SK-N-SH treated with all-trans-retinoic acid at 6 μM for 48 hours (cell line): ENCODE measurements at regions not wholly inside any gene's neighbourhood (a gene's known extent, or its start where the extent isn't known, plus 50 kb on each side); places are given as distances from the start of the nearest gene placed in this dataset.

Source experiments
- ATAC-seq: fragments of 200-7000 bp; cut with Tn5 transposase; 3 replicates; pipeline ENCODE4 v1.9.1; 2020; ENCODE audit warnings: mild to moderate bottlenecking, moderate library complexity
- BACH2 ChIP-seq: fragments of 250-450 bp; sonication (Bioruptor Pico); IDR thresholded peaks from 2 replicates; pipeline ENCODE4 v1.9.0; 2021; ENCODE audit warnings: mild to moderate bottlenecking, borderline replicate concordance
- CREB5 ChIP-seq: fragments of 250-450 bp; sonication (Bioruptor Pico); IDR thresholded peaks from 2 replicates; pipeline ENCODE4 v1.5.1; 2020; ENCODE audit warnings: low read depth, mild to moderate bottlenecking, moderate library complexity
- CSDC2 ChIP-seq: fragments of 250-450 bp; sonication (Bioruptor Pico); IDR thresholded peaks from 2 replicates; pipeline ENCODE4 v1.5.0; 2020; ENCODE audit warnings: mild to moderate bottlenecking, moderate library complexity
- CSRNP3 ChIP-seq: fragments of 250-450 bp; sonication (Bioruptor Pico); IDR thresholded peaks from 2 replicates; pipeline ENCODE4 v1.5.1; 2021; ENCODE audit warnings: mild to moderate bottlenecking, moderate library complexity
- ESRRG ChIP-seq: fragments of 250-450 bp; sonication (Bioruptor Pico); IDR thresholded peaks from 2 replicates; pipeline ENCODE4 v1.6.1; 2021; ENCODE audit warnings: mild to moderate bottlenecking
- GLIS3 ChIP-seq: fragments of 250-450 bp; sonication (Bioruptor Pico); IDR thresholded peaks from 2 replicates; pipeline ENCODE4 v1.5.0; 2020; ENCODE audit warnings: mild to moderate bottlenecking, moderate library complexity
- ISL1 ChIP-seq: fragments of 250-450 bp; sonication (Bioruptor Pico); IDR thresholded peaks from 2 replicates; pipeline ENCODE4 v2.1.2; 2022; ENCODE audit warnings: mild to moderate bottlenecking, moderate library complexity
- OSR1 ChIP-seq: fragments of 250-450 bp; sonication (Bioruptor Pico); IDR thresholded peaks from 2 replicates; pipeline ENCODE4 v1.8.0; 2022; ENCODE audit warnings: moderate library complexity, mild to moderate bottlenecking, inconsistent platforms
- PATZ1 ChIP-seq: fragments of 250-450 bp; sonication (Bioruptor Pico); IDR thresholded peaks from 2 replicates; pipeline ENCODE4 v1.8.0; 2020; ENCODE audit warnings: mild to moderate bottlenecking, moderate library complexity, borderline replicate concordance
- POU6F1 ChIP-seq: fragments of 250-450 bp; sonication (Bioruptor Pico); IDR thresholded peaks from 2 replicates; pipeline ENCODE4 v1.8.0; 2021; ENCODE audit warnings: low read depth, mild to moderate bottlenecking, moderate library complexity, borderline replicate concordance
- PPARA ChIP-seq: fragments of 250-450 bp; sonication (Bioruptor Pico); IDR thresholded peaks from 2 replicates; pipeline ENCODE4 v1.5.0; 2020; ENCODE audit warnings: mild to moderate bottlenecking, borderline replicate concordance
- TCF4 ChIP-seq: fragments of 250-450 bp; sonication (Bioruptor Pico); IDR thresholded peaks from 2 replicates; pipeline ENCODE4 v1.8.0; 2021; ENCODE audit warnings: mild to moderate bottlenecking, moderate library complexity, borderline replicate concordance
- TOX ChIP-seq: fragments of 250-450 bp; sonication (Bioruptor Pico); IDR thresholded peaks from 2 replicates; pipeline ENCODE4 v1.8.0; 2021; ENCODE audit warnings: mild to moderate bottlenecking, moderate library complexity, borderline replicate concordance
- TSHZ2 ChIP-seq: fragments of 250-450 bp; sonication (Bioruptor Pico); IDR thresholded peaks from 2 replicates; pipeline ENCODE4 v1.5.0; 2020; ENCODE audit warnings: mild to moderate bottlenecking, moderate library complexity
- ZC3H10 ChIP-seq: fragments of 250-450 bp; sonication (Bioruptor Pico); IDR thresholded peaks from 2 replicates; pipeline ENCODE4 v1.5.1; 2021; ENCODE audit warnings: mild to moderate bottlenecking, moderate library complexity
- ZFP3 ChIP-seq: fragments of 250-450 bp; sonication (Bioruptor Pico); IDR thresholded peaks from 2 replicates; pipeline ENCODE4 v1.5.0; 2020; ENCODE audit warnings: mild to moderate bottlenecking, moderate library complexity
- ZFP30 ChIP-seq: fragments of 450-650 bp; formaldehyde crosslinking; IDR thresholded peaks from 2 replicates; pipeline ENCODE4 v1.5.0; 2022; ENCODE audit warnings: mild to moderate bottlenecking, moderate library complexity
- ZNF565 ChIP-seq: fragments of 450-650 bp; formaldehyde crosslinking; conservative IDR thresholded peaks from 2 replicates; pipeline ENCODE4 v1.5.0; 2020; ENCODE audit warnings: low read depth, mild to moderate bottlenecking, moderate library complexity
- ZNF70 ChIP-seq: fragments of 450-650 bp; formaldehyde crosslinking; IDR thresholded peaks from 2 replicates; pipeline ENCODE4 v1.5.0; 2020; ENCODE audit warnings: mild to moderate bottlenecking, moderate library complexity

GRCh38 chr7:121562259-121562658 lies 166.2 kb upstream of the FAM3C start:
- no peak for TF ChIP-seq ZC3H10 (CRISPR knock-in tag)
- peak; percentile 72 for TF ChIP-seq ISL1 (CRISPR knock-in tag)
- 0 out of 2 replicates have a peak, but pooled peaks have one; percentile 32 for TF ChIP-seq POU6F1 (CRISPR knock-in tag)
- peak; percentile 93 for ATAC-seq

GRCh38 chr7:121561717-121562116 lies 165.6 kb upstream of the FAM3C start:
- no peak; the same call in 1 of the 3 replicates for ATAC-seq
- TF ChIP-seq TCF4 (CRISPR knock-in tag) (no peak), ZFP3 (CRISPR knock-in tag) (no peak), PATZ1 (CRISPR knock-in tag) (no peak), CSDC2 (CRISPR knock-in tag) (no peak), POU6F1 (CRISPR knock-in tag) (no peak), TOX (no peak), TSHZ2 (CRISPR knock-in tag) (no peak), CSRNP3 (CRISPR knock-in tag) (no peak), CREB5 (no peak), ZNF70 (CRISPR knock-in tag) (no peak), PPARA (no peak), GLIS3 (no peak), ZNF565 (CRISPR knock-in tag) (no peak), ZFP30 (CRISPR knock-in tag) (no peak)

GRCh38 chr7:121560267-121560990 lies 164.3 kb upstream of the FAM3C start:
- no peak for ATAC-seq
- TF ChIP-seq OSR1 (CRISPR knock-in tag) (no peak), BACH2 (CRISPR knock-in tag) (no peak), POU6F1 (CRISPR knock-in tag) (no peak), TSHZ2 (CRISPR knock-in tag) (no peak), CSDC2 (CRISPR knock-in tag) (no peak), TOX (no peak), ZNF565 (CRISPR knock-in tag) (no peak), ESRRG (CRISPR knock-in tag) (no peak), CREB5 (no peak), ZFP30 (CRISPR knock-in tag) (no peak), ZFP3 (CRISPR knock-in tag) (no peak)
